Midbrain (tissue), 1 donor: ENCODE measurements at regions not wholly inside any gene's neighbourhood (a gene's known extent, or its start where the extent isn't known, plus 50 kb on each side); places are given as distances from the start of the nearest gene placed in this dataset.
"Not testable (repeated sequence)": the region's sequence is repeated elsewhere in the genome, so short reads cannot be mapped to it uniquely, and the experiment has no call there.

Source experiments
- DNase-seq: peaks from one replicate; lab custom pipeline; 2025; lab: John Stamatoyannopoulos, UW

- DNase-seq: no peak
Measured at GRCh38 chr7:69193061-69193460, 405.2 kb upstream of the AUTS2 start.

- DNase-seq: no peak
Measured at GRCh38 chr7:69196593-69196992, 401.7 kb upstream of the AUTS2 start.

- DNase-seq: no peak
Measured at GRCh38 chr7:69198250-69198649, 400.0 kb upstream of the AUTS2 start.

- DNase-seq: no peak
Measured at GRCh38 chr7:69199041-69199440, 399.2 kb upstream of the AUTS2 start.

GRCh38 chr7:69199661-69200060 lies 398.6 kb upstream of the AUTS2 start:
- no peak for DNase-seq

GRCh38 chr7:69203871-69204270 lies 394.4 kb upstream of the AUTS2 start:
- no peak for DNase-seq

GRCh38 chr7:69204943-69205342 lies 393.3 kb upstream of the AUTS2 start:
- no peak for DNase-seq

- no peak for DNase-seq
Measured at GRCh38 chr7:69205581-69205980, 392.7 kb upstream of the AUTS2 start.

- DNase-seq: no peak
Measured at GRCh38 chr7:69208276-69208675, 390.0 kb upstream of the AUTS2 start.

GRCh38 chr7:69208848-69209247 lies 389.4 kb upstream of the AUTS2 start:
- no peak for DNase-seq

GRCh38 chr7:69211336-69211735 lies 386.9 kb upstream of the AUTS2 start:
- DNase-seq: no peak

GRCh38 chr7:69211739-69212138 lies 386.5 kb upstream of the AUTS2 start:
- DNase-seq: no peak

GRCh38 chr7:69213878-69214277 lies 384.4 kb upstream of the AUTS2 start:
- no peak for DNase-seq

- not testable (repeated sequence) for DNase-seq
Measured at GRCh38 chr7:69215516-69215915, 382.8 kb upstream of the AUTS2 start.

- no peak for DNase-seq
Measured at GRCh38 chr7:69217516-69218350, 380.5 kb upstream of the AUTS2 start.

GRCh38 chr7:69218576-69218975 lies 379.7 kb upstream of the AUTS2 start:
- no peak for DNase-seq

- DNase-seq: no peak
Measured at GRCh38 chr7:69219381-69219780, 378.9 kb upstream of the AUTS2 start.

- DNase-seq: no peak
Measured at GRCh38 chr7:69225259-69225943, 372.9 kb upstream of the AUTS2 start.

GRCh38 chr7:69228212-69228811 lies 370.0 kb upstream of the AUTS2 start:
- no peak for DNase-seq

- no peak for DNase-seq
Measured at GRCh38 chr7:69232445-69233376, 365.6 kb upstream of the AUTS2 start.

GRCh38 chr7:69237541-69237940 lies 360.7 kb upstream of the AUTS2 start:
- no peak for DNase-seq

- no peak for DNase-seq
Measured at GRCh38 chr7:69243016-69243415, 355.3 kb upstream of the AUTS2 start.
